T-helper 2 cell treated with Interferon-gamma antibody and Interleukin-4, amounts not matched to agents 5 μg/mL and 100 μg/mL, for 36 hours (primary cell): ENCODE measurements at regions not wholly inside any gene's neighbourhood (a gene's known extent, or its start where the extent isn't known, plus 50 kb on each side); places are given as distances from the start of the nearest gene placed in this dataset.

Experiments used
- DNase-seq: peaks from one replicate; pipeline ENCODE4 v3.0.0; 2021; ENCODE audit warnings: low spot score
- H3K27ac Mint-ChIP-seq: one replicate; pipeline ENCODE4 v1.8.0; 2021; ENCODE audit warnings: mild to moderate bottlenecking, mixed read lengths
- H3K27me3 Mint-ChIP-seq: one replicate; pipeline ENCODE4 v1.8.0; 2021; ENCODE audit warnings: low read depth, mixed read lengths
- H3K36me3 Mint-ChIP-seq: one replicate; pipeline ENCODE4 v1.8.0; 2021; ENCODE audit warnings: low read depth, mixed read lengths
- H3K4me1 Mint-ChIP-seq: one replicate; pipeline ENCODE4 v1.8.0; 2021; ENCODE audit warnings: low read depth, mixed read lengths
- H3K4me3 Mint-ChIP-seq: one replicate; pipeline ENCODE4 v1.8.0; 2022; ENCODE audit warnings: mild to moderate bottlenecking, moderate library complexity, mixed read lengths
- H3K9me3 Mint-ChIP-seq: one replicate; pipeline ENCODE4 v1.8.0; 2021; ENCODE audit warnings: mixed read lengths

- no peak for DNase-seq
- Mint-ChIP-seq H3K9me3 (peaks cover 31% of the 10 kb centered on the region), H3K4me3 (no peak overlapping the region), H3K27ac (no peak overlapping the region), H3K27me3 (no peaks in the 10 kb centered on the region), H3K4me1 (no peaks in the 10 kb centered on the region), H3K36me3 (no peaks in the 10 kb centered on the region)
Measured at GRCh38 chr12:128114485-128114884, 152.5 kb upstream of the TMEM132C start.

DNA sequence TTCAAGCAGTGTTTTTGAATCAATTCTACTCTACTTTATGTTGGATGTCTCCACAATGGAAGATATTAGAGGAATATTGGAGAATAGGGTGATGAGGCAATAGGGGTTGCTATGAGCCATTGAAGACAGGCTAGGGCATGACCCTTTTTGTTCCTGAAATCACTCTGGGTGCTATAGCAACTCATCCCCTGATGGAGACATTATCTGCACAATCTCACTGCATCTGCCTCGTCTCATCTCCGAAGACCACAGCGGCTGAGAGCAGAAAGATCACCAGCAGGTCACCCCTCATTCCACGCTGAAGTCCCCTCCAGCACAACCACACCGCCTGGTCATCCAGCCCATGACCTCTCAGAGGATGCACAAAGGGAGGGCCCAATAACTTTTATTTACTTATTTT, 150.4 kb upstream of the TMEM132C start:
- peaks cover 31% of the 10 kb centered on the region for H3K9me3 Mint-ChIP-seq
- no peak for DNase-seq
- no peaks in the 10 kb centered on the region for H3K36me3 Mint-ChIP-seq
- no peak overlapping the region for H3K4me3 Mint-ChIP-seq
- H3K27me3 Mint-ChIP-seq: no peaks in the 10 kb centered on the region
- H3K4me1 Mint-ChIP-seq: no peaks in the 10 kb centered on the region
- H3K27ac Mint-ChIP-seq: no peak overlapping the region

DNA sequence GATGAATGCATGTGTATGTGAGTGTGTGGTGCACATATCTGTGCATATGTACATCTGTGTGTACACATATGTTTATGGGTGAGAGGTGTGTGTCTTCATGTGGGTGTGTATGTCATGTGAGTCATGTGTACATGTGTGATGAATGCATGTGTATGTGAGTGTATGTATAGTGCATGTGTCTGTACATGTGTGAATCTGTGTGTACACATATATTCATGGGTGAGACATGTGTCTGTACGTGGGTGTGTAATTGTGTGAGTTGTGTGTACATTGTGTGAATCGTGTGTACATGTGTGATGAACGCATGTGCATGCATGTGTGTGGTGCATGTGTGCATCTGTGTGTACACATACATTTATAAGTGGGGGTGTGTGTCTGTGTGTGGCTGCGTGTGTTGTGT, 146.9 kb upstream of the TMEM132C start:
- H3K27ac Mint-ChIP-seq: no peak overlapping the region
- H3K27me3 Mint-ChIP-seq: no peaks in the 10 kb centered on the region

GRCh38 chr12:128121424-128121823, 145.5 kb upstream of the TMEM132C start:
- Mint-ChIP-seq H3K4me3 (no peak overlapping the region), H3K36me3 (no peaks in the 10 kb centered on the region), H3K27ac (no peak overlapping the region), H3K9me3 (peaks cover 19% of the 10 kb centered on the region), H3K4me1 (no peaks in the 10 kb centered on the region), H3K27me3 (no peaks in the 10 kb centered on the region)
- no peak for DNase-seq

More for the DNA sequence above, 146.9 kb upstream of the TMEM132C start:
- Mint-ChIP-seq H3K9me3 (peaks cover 27% of the 10 kb centered on the region), H3K36me3 (no peaks in the 10 kb centered on the region), H3K4me3 (no peak overlapping the region), H3K4me1 (no peaks in the 10 kb centered on the region)
- DNase-seq: no peak

- H3K36me3 Mint-ChIP-seq: no peaks in the 10 kb centered on the region
- H3K9me3 Mint-ChIP-seq: peaks cover 17% of the 10 kb centered on the region
Measured at GRCh38 chr12:128123096-128123495, 143.9 kb upstream of the TMEM132C start.

GRCh38 chr12:128131955-128132354, 135.0 kb upstream of the TMEM132C start:
- H3K4me1 Mint-ChIP-seq: no peaks in the 10 kb centered on the region
- H3K27me3 Mint-ChIP-seq: no peaks in the 10 kb centered on the region
- peaks cover 20% of the 10 kb centered on the region for H3K9me3 Mint-ChIP-seq
- no peak overlapping the region for H3K4me3 Mint-ChIP-seq
- no peaks in the 10 kb centered on the region for H3K36me3 Mint-ChIP-seq
- DNase-seq: no peak
- H3K27ac Mint-ChIP-seq: no peak overlapping the region

More at GRCh38 chr12:128123096-128123495, 143.9 kb upstream of the TMEM132C start:
- H3K4me3 Mint-ChIP-seq: no peak overlapping the region
- H3K27me3 Mint-ChIP-seq: no peaks in the 10 kb centered on the region
- no peak for DNase-seq
- no peaks in the 10 kb centered on the region for H3K4me1 Mint-ChIP-seq
- no peak overlapping the region for H3K27ac Mint-ChIP-seq

GRCh38 chr12:128133321-128134073, 133.5 kb upstream of the TMEM132C start:
- no peak overlapping the region for H3K27ac Mint-ChIP-seq
- H3K4me3 Mint-ChIP-seq: no peak overlapping the region
- H3K9me3 Mint-ChIP-seq: peaks cover 17% of the 10 kb centered on the region
- no peaks in the 10 kb centered on the region for H3K36me3 Mint-ChIP-seq
- H3K4me1 Mint-ChIP-seq: no peaks in the 10 kb centered on the region
- no peaks in the 10 kb centered on the region for H3K27me3 Mint-ChIP-seq
- no peak for DNase-seq

DNA sequence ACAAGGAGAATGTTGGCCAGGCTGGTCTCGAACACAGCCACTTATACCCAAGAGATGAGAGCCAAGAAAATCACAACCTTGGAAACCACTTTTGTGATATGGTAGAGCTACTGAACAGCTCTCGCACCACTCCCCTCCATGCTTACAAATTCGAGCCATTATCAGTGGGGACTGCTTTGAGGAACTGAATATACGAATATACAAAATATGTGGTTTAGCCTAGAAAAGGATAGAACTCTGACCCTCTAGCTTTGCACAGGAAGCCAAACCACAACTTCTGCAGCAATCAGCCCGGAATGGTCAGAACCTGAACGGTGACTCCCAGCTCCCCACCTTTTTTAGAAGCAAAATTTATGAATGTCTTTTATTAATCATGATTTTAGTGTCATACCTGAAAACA, 129.8 kb upstream of the TMEM132C start:
- no peak for DNase-seq
- peaks cover 13% of the 10 kb centered on the region for H3K9me3 Mint-ChIP-seq
- no peaks in the 10 kb centered on the region for H3K36me3 Mint-ChIP-seq
- no peak overlapping the region for H3K4me3 Mint-ChIP-seq
- no peak overlapping the region for H3K27ac Mint-ChIP-seq
- H3K4me1 Mint-ChIP-seq: no peaks in the 10 kb centered on the region
- no peaks in the 10 kb centered on the region for H3K27me3 Mint-ChIP-seq

- no peak overlapping the region for H3K4me3 Mint-ChIP-seq
- H3K9me3 Mint-ChIP-seq: peaks cover 20% of the 10 kb centered on the region
- no peaks in the 10 kb centered on the region for H3K4me1 Mint-ChIP-seq
- H3K36me3 Mint-ChIP-seq: no peaks in the 10 kb centered on the region
- no peaks in the 10 kb centered on the region for H3K27me3 Mint-ChIP-seq
- H3K27ac Mint-ChIP-seq: no peak overlapping the region
- DNase-seq: no peak
Measured at GRCh38 chr12:128138125-128138524, 128.8 kb upstream of the TMEM132C start.

DNA sequence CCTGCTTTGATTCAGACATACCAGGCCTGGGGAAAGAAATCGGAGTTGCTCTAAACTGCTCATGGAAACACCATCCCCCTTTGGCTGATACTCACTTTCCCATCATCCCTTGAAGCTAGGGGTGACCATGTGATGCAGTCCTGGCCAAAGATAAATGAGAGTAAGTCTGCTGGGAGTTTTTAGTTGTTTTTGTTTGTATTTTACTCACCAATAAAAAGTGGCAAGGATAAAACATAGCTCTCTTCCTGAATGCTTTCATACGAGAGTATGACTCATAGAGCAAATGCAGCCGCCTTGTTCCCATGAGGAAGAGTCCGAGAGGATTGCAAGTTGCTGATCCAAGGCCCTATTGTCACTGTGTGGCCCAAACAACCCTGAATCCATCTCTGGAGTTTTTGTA, 126.4 kb upstream of the TMEM132C start:
- no peaks in the 10 kb centered on the region for H3K36me3 Mint-ChIP-seq
- no peaks in the 10 kb centered on the region for H3K4me1 Mint-ChIP-seq
- H3K4me3 Mint-ChIP-seq: no peak overlapping the region
- no peak for DNase-seq
- H3K27me3 Mint-ChIP-seq: no peaks in the 10 kb centered on the region
- H3K27ac Mint-ChIP-seq: no peak overlapping the region
- H3K9me3 Mint-ChIP-seq: peaks cover 20% of the 10 kb centered on the region

- no peaks in the 10 kb centered on the region for H3K27me3 Mint-ChIP-seq
- H3K4me3 Mint-ChIP-seq: no peak overlapping the region
- H3K36me3 Mint-ChIP-seq: no peaks in the 10 kb centered on the region
- H3K27ac Mint-ChIP-seq: no peak overlapping the region
- peaks cover 24% of the 10 kb centered on the region for H3K9me3 Mint-ChIP-seq
- H3K4me1 Mint-ChIP-seq: no peaks in the 10 kb centered on the region
- no peak for DNase-seq
Measured at GRCh38 chr12:128150961-128151360, 116.0 kb upstream of the TMEM132C start.

DNA sequence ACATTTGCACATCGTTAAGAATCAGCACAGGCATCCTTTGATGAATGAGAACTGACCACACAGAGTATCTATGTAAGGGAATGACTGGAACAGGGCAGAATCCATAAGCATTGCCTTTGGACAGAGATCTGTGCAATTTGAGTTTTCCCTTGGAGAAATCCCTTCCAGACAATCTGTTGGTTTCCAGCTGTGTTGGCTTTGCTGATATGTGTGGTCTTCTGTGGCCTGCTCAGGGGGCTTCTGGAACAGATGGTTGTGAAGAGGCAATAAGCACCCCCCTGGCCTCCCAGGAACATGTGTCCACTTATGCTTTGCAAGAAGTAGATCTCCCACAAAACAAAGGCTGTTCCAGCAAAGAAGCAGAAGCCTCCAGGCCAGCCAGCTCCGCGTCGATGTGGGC, 111.4 kb upstream of the TMEM132C start:
- H3K27ac Mint-ChIP-seq: no peak overlapping the region
- DNase-seq: no peak

DNA sequence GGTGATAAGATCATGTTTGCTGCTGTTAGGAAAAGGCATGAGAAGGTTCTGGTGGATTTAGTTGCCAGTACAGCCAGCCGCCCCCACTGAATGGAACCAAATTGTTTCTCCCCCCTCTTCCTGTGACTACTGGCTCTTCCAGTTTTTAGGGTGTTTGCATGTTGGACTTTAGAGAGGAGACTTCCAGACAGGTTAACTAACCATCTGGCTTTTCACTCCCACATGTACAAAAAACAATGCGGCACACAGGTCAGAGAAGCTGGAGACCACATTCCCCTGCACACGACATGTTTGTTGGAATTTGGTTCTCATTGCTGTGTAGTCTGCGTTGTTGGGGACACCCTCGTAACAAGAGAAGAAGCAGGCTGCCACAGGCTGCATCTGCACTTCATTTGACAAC, 103.9 kb upstream of the TMEM132C start:
- DNase-seq: no peak
- Mint-ChIP-seq H3K36me3 (no peaks in the 10 kb centered on the region), H3K27me3 (no peaks in the 10 kb centered on the region), H3K4me3 (no peak overlapping the region), H3K4me1 (no peaks in the 10 kb centered on the region), H3K27ac (no peak overlapping the region), H3K9me3 (peaks cover 16% of the 10 kb centered on the region)

More for the DNA sequence above, 111.4 kb upstream of the TMEM132C start:
- no peak overlapping the region for H3K4me3 Mint-ChIP-seq
- no peaks in the 10 kb centered on the region for H3K27me3 Mint-ChIP-seq
- no peaks in the 10 kb centered on the region for H3K36me3 Mint-ChIP-seq
- peaks cover 24% of the 10 kb centered on the region for H3K9me3 Mint-ChIP-seq
- H3K4me1 Mint-ChIP-seq: no peaks in the 10 kb centered on the region

DNA sequence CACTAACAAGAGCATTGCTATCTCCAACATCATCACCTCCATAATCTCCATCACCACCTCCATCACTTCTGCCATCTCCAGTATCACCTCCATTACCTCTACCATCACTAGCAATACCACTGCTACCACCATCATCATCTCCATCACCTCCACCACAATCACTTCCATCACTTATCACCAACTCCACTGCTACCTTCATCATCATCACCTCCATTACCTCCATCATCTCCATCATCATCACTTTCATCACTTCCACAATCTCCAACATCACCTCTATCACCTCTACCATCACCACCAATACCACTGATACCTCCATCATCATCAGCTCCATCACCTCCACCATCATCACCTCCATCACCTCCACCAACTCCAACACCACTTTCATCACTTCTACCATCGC, 102.4 kb upstream of the TMEM132C start:
- Mint-ChIP-seq H3K27me3 (no peaks in the 10 kb centered on the region), H3K9me3 (peaks cover 25% of the 10 kb centered on the region), H3K36me3 (no peaks in the 10 kb centered on the region), H3K4me1 (no peaks in the 10 kb centered on the region), H3K4me3 (no peak overlapping the region), H3K27ac (no peak overlapping the region)
- DNase-seq: no peak

DNA sequence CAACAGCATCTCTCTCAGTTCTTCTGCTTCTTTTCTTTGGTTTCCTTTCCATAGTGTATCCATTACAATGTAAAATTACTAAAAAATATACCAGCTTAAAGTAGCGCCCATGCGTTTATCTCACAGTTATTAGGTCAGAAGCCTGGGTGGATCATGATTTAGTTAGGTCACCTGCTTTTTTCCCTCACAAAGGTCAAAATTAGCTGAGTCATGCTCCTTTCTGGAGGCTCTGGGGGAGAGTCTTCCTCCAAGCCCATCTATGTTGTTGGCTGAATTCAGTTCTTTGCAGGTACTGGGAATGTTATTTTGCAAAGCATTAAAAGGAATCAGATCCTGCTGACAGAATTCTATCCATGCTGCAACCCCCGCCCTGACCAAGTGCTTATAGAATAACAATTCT, 101.6 kb upstream of the TMEM132C start:
- H3K4me3 Mint-ChIP-seq: no peak overlapping the region
- no peak overlapping the region for H3K27ac Mint-ChIP-seq
- no peak for DNase-seq
- peaks cover 25% of the 10 kb centered on the region for H3K9me3 Mint-ChIP-seq
- H3K36me3 Mint-ChIP-seq: no peaks in the 10 kb centered on the region
- no peaks in the 10 kb centered on the region for H3K27me3 Mint-ChIP-seq
- H3K4me1 Mint-ChIP-seq: no peaks in the 10 kb centered on the region
